ENCODE measurements at regions not wholly inside any gene's neighbourhood (a gene's known extent, or its start where the extent isn't known, plus 50 kb on each side); places are given as distances from the start of the nearest gene placed in this dataset.

GRCh38 chr7:119748991-119749390, 524.0 kb upstream of the KCND2 start:
- no peaks in the 10 kb centered on the region for H3K4me1 ChIP-seq
- H3K27me3 ChIP-seq (ENCODE audit: insufficient read depth in 3 of 3, low read length in 2 of 3) = no peaks in the 10 kb centered on the region
- TF ChIP-seq CTCF (IDR thresholded peaks at IDR 0.05) = no peak
- ATAC-seq (no peak), DNase-seq (no peak)
- H3K27ac ChIP-seq = no peak overlapping the region
- intact Hi-C loops (cut with DNase I) = no loop called here
- no peaks in the 10 kb centered on the region for H3K9me3 ChIP-seq
- H3K4me3 ChIP-seq = no peak overlapping the region
- H3K36me3 ChIP-seq (ENCODE audit: insufficient read depth in 1 of 2, low read depth in 1 of 2) = no peaks in the 10 kb centered on the region
- WGBS, 3 donors = 37 to 45% (median 45%) methylated on average over 2 of the region's 2 CpGs

GRCh38 chr7:119756687-119757086, 516.3 kb upstream of the KCND2 start:
- Histone ChIP-seq H3K4me3 (no peak overlapping the region), H3K27me3 (ENCODE audit: insufficient read depth in 3 of 3, low read length in 2 of 3) (no peaks in the 10 kb centered on the region), H3K36me3 (ENCODE audit: insufficient read depth in 1 of 2, low read depth in 1 of 2) (no peaks in the 10 kb centered on the region), H3K4me1 (no peaks in the 10 kb centered on the region), H3K27ac (no peak overlapping the region), H3K9me3 (no peaks in the 10 kb centered on the region)
- DNase-seq = no peak
- no peak for ATAC-seq
- intact Hi-C loops (cut with DNase I) = no loop called here
- TF ChIP-seq CTCF (IDR thresholded peaks at IDR 0.05) = no peak

GRCh38 chr7:119758254-119758653, 514.7 kb upstream of the KCND2 start:
- no peak overlapping the region for H3K27ac ChIP-seq
- H3K4me3 ChIP-seq = no peak overlapping the region
- no peak for ATAC-seq
- intact Hi-C loops (cut with DNase I) = no loop called here
- no peaks in the 10 kb centered on the region for H3K36me3 ChIP-seq (ENCODE audit: insufficient read depth in 1 of 2, low read depth in 1 of 2)
- H3K4me1 ChIP-seq = no peaks in the 10 kb centered on the region
- DNase-seq = no peak
- H3K9me3 ChIP-seq = no peaks in the 10 kb centered on the region
- no peaks in the 10 kb centered on the region for H3K27me3 ChIP-seq (ENCODE audit: insufficient read depth in 3 of 3, low read length in 2 of 3)
- TF ChIP-seq CTCF (IDR thresholded peaks at IDR 0.05) = no peak

GRCh38 chr7:119761776-119762175, 511.2 kb upstream of the KCND2 start:
- 51 to 61% (median 60%) methylated on average over 1 of the region's 1 CpG for WGBS, 3 donors
- DNase-seq (no peak), ATAC-seq (no peak)
- intact Hi-C loops (cut with DNase I) = no loop called here
- TF ChIP-seq CTCF (IDR thresholded peaks at IDR 0.05) = no peak
- Histone ChIP-seq H3K27ac (no peak overlapping the region), H3K36me3 (ENCODE audit: insufficient read depth in 1 of 2, low read depth in 1 of 2) (no peaks in the 10 kb centered on the region), H3K4me3 (no peak overlapping the region), H3K9me3 (no peaks in the 10 kb centered on the region), H3K4me1 (no peaks in the 10 kb centered on the region), H3K27me3 (ENCODE audit: insufficient read depth in 3 of 3, low read length in 2 of 3) (peaks cover 0 to under 1% (median 0%) of the 10 kb centered on the region in 3 donors)

- Histone ChIP-seq H3K4me1 (no peaks in the 10 kb centered on the region), H3K27me3 (ENCODE audit: insufficient read depth in 3 of 3, low read length in 2 of 3) (no peaks in the 10 kb centered on the region), H3K36me3 (ENCODE audit: insufficient read depth in 1 of 2, low read depth in 1 of 2) (no peaks in the 10 kb centered on the region), H3K4me3 (no peak overlapping the region), H3K9me3 (no peaks in the 10 kb centered on the region), H3K27ac (no peak overlapping the region)
- DNase-seq (no peak), ATAC-seq (no peak)
- intact Hi-C loops (cut with DNase I) = no loop called here
- TF ChIP-seq CTCF (IDR thresholded peaks at IDR 0.05) = no peak
- 38 to 45% (median 41%) methylated on average over 2 of the region's 2 CpGs for WGBS, 3 donors
Measured at GRCh38 chr7:119782286-119782685, 490.7 kb upstream of the KCND2 start.
